HFF-Myc (cell line): ENCODE measurements at regions not wholly inside any gene's neighbourhood (a gene's known extent, or its start where the extent isn't known, plus 50 kb on each side); places are given as distances from the start of the nearest gene placed in this dataset.

Source experiments
- DNase-seq: peaks from one replicate; pipeline ENCODE4 v3.0.0-alpha.2; 2011; ENCODE audit warnings: low read depth; ENCODE audit errors: extremely low read depth
- H3K4me3 ChIP-seq: replicated peaks from 2 replicates; pipeline ENCODE4 v1.5.1; 2011; ENCODE audit warnings: low read depth, mild to moderate bottlenecking, control low read depth, low read length
- CTCF ChIP-seq: IDR thresholded peaks from 2 replicates; pipeline ENCODE4 v1.5.1; 2012; ENCODE audit warnings: mild to moderate bottlenecking, low read depth, low read length, control low read depth; ENCODE audit errors: missing control alignments

- no peak overlapping the region for H3K4me3 ChIP-seq
- TF ChIP-seq CTCF: no peak
- no peak for DNase-seq
These were observed 850.4 kb upstream of the SALL3 start for GRCh38 chr18:78129260-78129659.

GRCh38 chr18:78130232-78131195 lies 849.1 kb upstream of the SALL3 start:
- no peak for TF ChIP-seq CTCF
- no peak overlapping the region for H3K4me3 ChIP-seq
- no peak for DNase-seq

- TF ChIP-seq CTCF: no peak
- no peak overlapping the region for H3K4me3 ChIP-seq
- no peak for DNase-seq
These were observed 845.9 kb upstream of the SALL3 start for GRCh38 chr18:78133729-78134128.

GRCh38 chr18:78136986-78137385 lies 842.6 kb upstream of the SALL3 start:
- TF ChIP-seq CTCF: no peak
- no peak for DNase-seq
- H3K4me3 ChIP-seq: no peak overlapping the region

GRCh38 chr18:78138983-78139496 lies 840.6 kb upstream of the SALL3 start:
- no peak for TF ChIP-seq CTCF
- H3K4me3 ChIP-seq: no peak overlapping the region
- DNase-seq: no peak

GRCh38 chr18:78140294-78140693 lies 839.3 kb upstream of the SALL3 start:
- TF ChIP-seq CTCF: no peak
- no peak overlapping the region for H3K4me3 ChIP-seq
- DNase-seq: no peak

GRCh38 chr18:78144669-78145068 lies 834.9 kb upstream of the SALL3 start:
- no peak overlapping the region for H3K4me3 ChIP-seq
- no peak for TF ChIP-seq CTCF
- no peak for DNase-seq
